ENCODE measurements at regions not wholly inside any gene's neighbourhood (a gene's known extent, or its start where the extent isn't known, plus 50 kb on each side); places are given as distances from the start of the nearest gene placed in this dataset.
"Not testable (repeated sequence)": the region's sequence is repeated elsewhere in the genome, so short reads cannot be mapped to it uniquely, and the experiment has no call there.

DNA sequence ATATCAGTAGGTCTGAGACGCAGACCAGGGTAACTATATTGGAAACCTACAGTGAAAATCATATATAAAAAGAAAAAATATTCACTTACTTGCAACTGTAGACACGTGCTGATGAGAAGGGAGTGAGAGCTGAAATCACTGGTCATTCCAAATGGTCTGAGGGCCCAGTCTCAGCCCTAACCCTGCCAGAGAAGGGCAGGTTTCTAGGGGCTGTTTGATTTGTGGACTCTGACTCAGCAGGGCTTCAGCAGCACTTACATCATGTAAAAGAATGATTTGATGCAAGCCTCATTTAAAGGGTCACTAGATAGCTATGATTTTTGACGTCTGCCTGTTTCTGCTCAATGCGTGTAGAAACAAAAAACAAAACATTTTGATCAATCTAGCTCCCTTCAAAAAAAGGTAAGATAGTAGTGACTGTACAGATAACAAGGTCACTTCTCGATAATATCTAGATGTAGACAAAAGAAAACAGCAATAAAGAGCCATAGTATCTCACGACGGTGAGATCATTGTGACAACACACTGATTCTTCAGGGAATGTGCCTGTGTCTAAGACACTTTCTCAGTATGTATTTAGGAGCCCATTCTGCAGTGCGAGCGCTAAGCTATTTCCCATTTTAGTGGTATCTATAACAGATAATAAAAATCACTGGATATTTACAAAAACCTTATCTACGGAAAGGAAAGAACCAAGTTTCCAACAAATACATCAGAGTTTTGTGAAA, 307.2 kb downstream of the HIVEP2 start:
- DNase-seq, result no peak

DNA sequence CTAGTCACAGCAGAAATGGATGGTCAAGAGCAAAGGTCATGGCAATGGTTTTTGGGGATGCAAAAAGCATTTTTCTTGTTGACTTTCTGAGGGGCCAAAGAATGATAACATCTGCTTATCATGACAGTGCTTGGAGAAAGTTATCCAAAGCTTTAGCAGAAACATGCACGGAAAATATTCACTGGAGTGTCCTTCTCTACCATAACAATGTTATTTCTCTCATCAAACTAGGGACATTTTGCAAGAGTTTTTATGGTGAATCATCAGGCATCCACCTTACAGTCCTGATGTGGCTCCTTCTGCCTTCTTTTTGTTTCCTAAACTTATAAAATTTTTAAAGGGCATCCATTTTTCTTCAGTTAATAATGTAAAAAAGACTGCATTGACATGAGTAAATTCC, 302.3 kb downstream of the HIVEP2 start:
- no peak for DNase-seq

DNA sequence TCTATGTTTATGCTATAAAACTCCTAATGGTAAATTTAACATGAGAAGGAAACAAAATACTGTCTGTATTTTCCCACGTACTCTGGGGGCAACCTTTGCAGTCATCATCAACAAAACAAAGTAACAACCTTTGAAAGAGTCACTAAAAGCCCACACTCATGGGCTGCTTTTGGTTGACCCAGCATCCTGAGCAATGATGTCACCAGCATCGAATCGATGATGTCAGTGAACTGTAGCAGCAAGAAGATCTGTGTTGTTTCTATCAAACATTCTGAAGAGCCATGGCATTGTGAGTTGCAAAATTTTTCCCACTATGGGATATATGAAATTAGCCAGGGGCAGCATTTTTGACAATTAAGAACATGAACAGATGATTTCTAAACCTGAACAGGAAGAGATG, 300.1 kb downstream of the HIVEP2 start:
- DNase-seq, result no peak

DNA sequence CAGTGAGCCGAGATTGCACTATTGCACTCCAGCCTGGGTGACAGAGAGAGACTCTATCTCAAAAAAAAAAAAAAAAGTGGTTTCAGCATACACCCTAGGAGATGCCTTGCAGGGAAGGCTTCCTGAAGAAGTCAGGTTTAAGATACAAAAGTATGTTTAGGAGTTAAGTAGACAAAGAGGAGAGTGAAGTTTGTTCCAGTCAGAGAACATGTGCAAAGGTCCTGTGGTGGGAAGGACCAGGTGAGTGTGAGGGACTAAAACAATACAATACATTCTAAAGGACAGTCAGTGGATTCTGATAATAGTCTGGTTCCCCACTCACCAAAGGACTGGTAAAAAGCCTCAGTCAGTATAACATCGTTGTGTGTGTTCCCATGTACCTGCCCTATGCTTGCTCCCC, 299.3 kb downstream of the HIVEP2 start:
- no peak for DNase-seq

DNA sequence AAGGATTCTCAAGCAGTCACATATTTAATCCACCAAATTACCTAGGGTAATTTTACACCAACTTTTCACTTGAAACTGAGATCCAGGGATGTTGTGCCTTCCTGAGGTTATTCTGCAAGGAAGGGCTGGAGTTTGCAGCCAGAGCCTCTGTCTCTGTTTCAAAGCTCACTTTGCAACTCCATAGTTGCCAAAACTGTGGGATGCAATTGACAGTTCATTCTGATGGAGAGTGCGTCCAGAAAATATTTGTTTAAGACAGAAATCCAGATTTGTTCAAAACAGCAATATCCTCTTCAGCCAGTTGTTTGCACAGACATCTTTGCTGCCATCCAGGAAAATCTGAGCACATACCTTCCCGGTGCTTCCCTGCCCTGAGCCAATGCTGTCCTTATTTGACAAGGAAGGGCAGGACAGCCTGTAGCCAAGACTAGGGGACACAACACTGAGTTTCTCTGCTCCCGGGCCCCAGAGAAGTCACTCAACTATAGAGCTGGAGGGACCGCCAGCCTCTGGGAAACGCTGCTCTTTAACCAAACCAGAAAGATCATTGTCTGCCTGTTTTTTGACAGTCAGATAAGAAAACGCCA, 297.4 kb downstream of the HIVEP2 start:
- DNase-seq, result no peak

DNA sequence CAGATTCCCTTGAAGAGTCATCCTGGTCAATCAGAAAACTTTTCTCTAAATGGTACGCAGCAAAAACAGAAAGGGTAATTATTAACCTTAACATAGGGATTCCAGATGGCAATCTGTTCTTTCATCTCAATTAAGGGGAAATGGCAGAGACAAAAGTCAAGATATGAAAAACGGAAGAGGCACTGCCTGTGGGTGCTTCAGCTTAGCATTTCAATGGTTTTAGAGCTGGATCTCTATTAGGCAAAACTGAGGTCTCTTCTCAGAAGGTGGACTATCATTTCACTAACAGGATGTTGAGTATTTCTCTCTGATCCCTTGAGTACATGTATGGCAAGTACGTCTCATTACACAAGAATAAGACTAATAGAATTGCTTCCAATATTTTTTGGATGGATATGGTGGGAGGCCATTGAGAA, 296.9 kb downstream of the HIVEP2 start:
- DNase-seq, result no peak

DNA sequence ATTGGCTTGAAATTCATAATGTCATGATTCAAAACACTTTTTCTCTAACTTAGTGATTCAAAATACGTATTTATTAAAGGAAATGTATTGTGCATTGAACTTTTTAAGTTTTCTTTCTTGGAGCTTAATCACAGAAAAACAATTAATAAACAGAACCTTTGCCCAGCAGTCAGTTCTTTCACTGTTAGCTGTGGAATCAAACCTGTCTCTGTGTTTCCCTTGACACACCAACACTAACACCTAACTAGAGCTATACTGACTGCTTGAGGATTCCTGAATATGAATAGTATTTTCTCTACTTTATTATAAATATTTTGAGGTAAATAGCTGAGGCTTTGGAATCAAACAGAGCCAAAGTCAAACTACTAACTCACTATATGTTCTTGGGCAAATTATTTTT, 296.4 kb downstream of the HIVEP2 start:
- no peak for DNase-seq

DNA sequence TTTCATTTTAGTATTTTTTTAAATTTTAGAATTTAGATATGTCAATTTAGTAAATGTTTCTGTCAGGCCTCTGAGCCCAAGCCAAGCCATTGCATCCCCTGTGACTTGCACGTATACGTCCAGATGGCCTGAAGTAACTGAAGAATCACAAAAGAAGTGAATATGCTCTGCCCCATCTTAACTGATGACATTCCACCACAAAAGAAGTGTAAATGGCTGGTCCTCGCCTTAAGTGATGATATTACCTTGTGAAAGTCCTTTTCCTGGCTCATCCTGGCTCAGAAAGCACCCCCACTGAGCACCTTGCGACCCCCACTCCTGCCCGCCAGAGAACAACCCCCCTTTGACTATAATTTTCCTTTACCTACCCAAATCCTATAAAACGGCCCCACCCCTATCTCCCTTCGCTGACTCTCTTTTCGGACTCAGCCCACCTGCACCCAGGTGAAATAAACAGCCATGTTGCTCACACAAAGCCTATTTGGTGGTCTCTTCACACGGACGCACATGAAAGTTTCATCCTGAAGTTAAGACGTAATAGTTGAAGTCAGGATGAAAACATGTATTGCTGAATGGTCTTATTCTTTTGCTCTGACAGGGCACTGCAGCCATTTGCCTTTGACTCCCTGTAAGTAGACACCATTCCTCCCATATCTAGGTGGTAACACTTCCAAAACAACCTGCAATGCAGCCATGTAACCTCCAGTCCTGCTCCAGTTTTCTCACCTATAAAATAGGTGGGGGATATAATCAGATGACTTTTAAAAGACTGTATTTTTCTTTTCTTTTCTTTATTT, 295.3 kb downstream of the HIVEP2 start:
- DNase-seq, result not testable (repeated sequence)

DNA sequence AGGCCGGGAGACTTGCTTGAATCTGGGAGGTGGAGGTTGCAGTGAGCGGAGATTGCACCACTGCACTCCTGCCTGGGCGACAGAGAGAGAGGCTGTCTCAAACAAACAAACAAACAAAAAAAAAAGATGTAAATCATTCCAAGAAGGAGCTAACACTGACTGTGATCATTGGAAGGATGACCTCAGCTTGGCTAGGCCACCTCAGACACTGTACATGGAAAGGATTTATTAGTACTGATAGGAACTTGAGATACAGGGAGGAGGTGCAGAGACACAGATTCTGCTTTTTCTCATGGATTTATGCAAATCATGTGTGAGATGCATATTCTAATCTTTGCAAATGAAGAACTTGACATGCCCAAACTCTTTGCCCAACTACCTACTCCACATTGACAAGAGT, 293.6 kb downstream of the HIVEP2 start:
- no peak for DNase-seq

DNA sequence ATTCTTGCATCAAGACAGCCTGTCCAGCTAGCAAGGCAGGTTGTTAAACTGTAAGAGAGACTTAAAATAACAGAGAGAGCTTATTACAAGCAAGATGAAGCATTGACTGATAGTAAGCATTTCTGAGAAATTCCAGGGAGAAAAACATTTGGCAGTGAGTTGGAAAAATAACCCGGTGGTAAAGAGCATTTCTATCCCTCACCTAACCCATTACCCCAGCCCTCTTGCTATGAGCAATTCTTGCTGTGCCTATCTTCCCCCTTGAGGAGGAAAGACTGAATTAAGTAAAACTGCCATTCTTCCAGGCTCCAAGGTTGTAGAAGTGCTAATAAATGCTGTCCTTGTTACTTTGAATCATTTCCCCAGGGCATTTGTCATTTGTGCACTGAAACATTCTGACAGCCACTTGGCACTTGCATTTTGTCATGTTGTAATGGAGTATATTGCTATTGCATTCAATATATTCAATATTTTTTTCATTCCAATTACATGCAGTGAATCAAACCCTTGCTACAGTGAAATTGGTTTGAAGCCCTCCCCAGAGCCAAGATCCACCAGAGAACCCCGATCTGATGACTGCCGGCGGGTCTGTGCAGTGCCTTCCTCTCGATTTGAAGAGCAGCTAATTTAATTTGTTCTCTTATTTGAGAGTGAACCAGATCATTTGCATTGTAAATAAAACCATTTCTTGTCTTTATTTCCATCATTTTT, 291.1 kb downstream of the HIVEP2 start:
- no peak for DNase-seq

DNA sequence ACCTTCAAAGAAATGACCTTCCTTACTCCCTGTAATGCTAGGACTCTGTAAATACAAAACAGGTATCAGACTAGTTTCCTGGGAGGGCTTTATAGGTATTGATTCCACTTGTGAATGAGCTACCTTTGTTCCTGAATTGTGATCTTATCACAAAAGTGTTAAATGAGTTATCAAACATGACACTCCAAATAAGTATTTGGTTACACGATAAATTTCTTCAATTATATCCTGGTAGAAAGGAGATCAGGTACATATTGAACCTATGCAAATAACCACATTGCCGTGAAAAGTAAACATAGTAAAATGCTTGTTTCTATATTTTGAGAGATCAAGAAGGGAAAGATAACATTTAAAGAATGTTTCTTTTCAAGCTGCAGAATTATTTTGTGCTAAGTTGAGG, 285.3 kb downstream of the HIVEP2 start:
- DNase-seq, result no peak

DNA sequence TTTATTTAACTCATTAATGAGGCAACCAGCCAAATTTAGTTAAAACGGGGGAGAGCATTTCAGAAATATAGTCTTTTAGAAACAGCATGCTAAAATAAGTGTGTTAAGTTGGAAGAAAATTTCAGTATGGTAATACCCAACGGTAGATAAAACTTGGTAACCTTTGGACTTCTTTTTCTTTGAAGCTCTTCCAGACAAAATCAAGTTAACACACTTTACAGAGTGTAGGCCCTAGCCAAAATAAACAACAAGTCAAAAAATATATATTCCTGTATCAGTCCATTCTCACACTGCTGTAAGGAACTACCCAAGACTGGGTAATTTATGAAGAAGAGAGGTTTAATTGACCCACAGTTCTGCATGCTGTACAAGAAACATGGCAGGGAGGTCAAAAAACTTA, 279.6 kb downstream of the HIVEP2 start:
- DNase-seq, result no peak

DNA sequence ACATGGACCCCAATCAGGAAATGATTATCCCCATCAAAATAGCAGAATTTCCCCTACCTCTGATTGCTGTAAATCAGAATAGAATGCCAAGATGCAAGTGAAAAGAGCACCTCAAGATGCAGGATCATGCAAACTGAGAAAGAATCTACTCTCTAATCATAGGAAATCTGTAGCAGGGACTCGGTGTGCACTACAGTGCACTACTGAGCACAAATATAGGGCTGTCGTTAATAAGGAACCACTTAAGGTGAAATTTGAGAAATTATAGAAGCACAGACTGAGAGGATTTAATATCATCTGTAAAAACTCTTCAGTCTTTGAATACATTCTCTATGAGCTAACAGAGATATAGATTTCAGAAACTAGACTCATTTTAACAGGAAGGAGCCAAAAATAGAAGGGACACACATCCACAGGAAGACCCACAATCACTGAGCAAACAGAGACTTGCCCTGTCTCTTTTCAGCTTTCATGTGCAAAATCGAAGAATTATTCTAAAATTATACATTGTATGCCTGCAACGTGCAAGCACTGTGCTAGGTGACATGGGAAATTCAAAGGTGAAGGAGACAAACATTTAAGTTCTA, 278.3 kb downstream of the HIVEP2 start:
- no peak for DNase-seq

DNA sequence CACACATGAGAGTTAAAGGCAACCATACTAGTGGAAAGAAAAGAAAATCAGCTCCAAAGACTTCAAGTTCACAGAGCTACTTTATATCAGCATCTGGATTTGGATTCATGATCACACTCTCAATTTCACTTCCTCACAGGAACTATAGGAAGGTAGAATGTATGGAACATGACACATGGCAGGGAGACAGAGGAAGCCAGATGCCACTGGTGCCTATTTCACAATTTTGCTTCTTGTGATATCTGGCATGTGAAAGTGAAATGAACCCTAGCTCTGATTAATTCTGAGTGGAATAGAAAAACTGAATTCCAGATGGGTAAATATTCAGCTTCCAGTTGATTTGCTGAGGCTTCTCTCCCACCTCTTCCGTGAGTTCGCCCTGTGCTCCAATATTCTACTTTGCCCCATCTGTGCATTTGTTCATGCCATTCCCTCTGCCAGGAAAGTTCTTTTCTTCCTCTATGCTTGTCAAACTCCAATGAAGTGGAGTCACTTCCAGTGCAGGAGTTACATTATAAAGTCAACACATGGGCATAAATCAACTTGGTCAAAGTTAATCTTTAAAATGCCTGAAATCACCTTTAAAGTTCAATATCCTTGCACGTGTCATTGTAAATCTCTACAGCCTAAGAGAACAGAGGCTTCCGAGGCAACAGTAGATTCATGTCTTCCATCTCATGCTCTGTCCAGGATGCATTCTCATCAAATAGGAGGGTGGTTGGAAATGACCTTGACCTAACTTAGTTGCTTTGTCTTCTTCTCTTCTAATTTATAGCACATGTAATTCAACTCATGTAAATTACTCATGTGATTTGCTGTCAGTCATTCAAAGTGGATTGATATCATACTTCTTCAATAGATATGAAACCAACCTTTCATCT, 275.3 kb downstream of the HIVEP2 start:
- DNase-seq, result no peak

DNA sequence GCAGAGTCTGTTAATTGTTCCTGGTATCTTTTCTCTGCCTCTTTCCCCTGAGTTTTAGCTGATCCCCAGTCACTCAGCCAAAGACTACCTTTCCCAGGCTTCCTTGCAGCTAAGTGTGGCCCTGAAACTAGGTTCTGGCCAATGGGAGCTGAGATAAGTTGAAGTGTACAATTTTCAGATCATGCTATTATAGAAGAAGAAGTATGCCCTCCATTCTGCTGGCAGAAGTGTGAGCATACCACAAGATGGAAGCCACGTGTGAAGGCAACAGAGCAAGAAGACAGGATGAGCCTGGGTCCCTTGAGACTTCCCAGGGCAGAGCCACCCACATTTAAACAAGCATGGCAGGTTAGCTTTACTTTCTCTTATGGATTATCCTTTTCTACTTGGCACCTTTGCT, 273.2 kb downstream of the HIVEP2 start:
- DNase-seq, result no peak

DNA sequence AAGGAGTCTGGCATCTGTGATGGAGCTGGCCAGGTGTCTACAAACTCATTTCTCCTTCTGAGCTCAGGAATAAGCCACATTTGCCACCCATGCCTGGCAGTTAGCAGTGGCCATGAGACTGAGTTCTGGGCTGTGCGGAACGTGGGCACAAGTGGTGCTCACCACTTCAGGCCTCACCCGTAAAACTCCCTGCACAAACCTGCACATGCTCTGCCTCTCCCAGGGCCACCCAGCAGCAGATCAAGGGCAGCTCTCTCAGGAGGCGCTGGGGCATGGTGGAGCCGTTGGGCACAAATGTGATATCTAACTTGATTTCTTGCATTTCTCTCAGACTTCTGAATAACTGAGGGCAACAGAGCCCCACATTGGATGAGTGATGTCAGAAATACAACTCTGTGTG, 269.5 kb downstream of the HIVEP2 start:
- no peak for DNase-seq

DNA sequence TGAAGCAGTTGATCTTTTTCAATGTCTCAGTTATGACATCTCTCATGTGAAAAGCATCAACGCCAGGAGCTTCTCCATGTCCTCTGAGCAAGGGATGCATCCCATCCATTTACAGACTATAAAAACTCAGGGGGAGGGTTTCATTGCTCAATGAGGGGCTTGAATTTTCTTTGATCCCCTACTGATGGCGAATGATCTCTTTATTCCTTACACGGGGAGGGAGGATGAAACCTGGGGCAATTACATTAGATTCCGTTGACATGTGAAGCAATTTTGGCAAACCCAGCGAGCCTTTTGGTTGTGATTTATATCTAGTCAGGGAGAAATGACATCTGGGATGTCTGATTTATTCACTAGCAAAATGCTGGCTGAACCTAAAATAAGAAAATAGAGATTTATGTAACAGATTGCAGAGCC, 268.9 kb downstream of the HIVEP2 start:
- DNase-seq, result no peak

DNA sequence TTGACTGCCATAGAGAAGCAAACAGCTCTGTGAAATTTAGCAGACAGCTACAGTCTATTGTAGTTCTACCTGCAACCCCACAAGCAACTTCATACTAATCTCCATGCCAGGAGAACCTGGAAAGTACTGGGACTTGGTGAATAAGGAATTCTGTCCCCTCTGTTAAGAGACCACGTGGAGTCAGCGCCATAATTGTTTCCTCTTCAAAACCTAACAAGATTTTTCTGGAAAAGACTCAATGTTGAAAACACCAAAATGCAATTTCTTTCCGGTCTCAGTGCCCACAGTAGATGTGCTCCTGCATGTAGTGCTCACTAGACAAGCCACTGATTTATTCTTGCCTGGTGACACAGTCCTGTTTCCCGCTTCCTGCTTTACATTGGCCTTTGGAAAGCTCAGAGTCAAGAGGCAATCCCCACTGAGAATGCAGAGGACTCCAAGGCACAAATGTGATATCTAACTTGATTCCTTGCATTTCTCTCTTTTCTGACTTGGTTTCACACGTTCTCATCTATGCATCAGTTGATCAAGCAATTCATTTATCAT, 268.3 kb downstream of the HIVEP2 start:
- no peak for DNase-seq

DNA sequence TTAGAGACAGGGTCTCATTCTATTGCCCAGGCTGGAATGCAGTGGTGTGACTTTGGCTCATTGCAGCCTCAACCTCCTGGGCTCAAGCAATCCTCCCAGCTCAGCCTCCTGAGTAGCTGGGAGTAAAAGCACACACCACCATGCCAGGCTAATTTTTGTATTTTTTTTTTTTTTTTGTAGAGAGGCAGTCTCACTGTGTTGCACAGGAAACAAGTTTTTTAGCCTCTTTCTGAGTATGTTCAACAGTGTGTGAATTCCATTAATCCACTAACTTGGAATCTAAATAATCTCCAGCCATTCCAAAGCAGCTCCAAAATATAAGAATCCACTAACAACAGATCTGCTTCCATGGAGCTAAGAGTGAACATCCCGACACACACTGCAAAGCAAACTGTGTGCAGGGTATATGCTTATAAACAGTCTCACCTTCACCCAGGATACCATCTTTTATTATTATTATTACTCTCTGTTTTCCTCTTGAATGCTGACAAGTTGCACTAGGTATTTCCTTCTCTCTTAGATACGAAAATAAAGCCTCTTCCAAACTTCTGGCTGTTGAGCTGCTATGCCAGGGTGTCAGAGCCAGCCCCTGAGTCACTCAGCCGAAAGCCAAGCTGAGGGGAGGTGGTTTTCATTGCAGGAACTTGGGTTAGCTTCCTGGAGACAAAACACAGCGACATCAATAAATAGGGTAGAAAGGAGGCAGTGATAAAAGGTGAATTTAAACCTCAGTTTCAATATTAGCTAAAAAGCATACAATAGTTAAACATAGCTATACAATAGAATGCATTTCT, 264.9 kb downstream of the HIVEP2 start:
- no peak for DNase-seq

DNA sequence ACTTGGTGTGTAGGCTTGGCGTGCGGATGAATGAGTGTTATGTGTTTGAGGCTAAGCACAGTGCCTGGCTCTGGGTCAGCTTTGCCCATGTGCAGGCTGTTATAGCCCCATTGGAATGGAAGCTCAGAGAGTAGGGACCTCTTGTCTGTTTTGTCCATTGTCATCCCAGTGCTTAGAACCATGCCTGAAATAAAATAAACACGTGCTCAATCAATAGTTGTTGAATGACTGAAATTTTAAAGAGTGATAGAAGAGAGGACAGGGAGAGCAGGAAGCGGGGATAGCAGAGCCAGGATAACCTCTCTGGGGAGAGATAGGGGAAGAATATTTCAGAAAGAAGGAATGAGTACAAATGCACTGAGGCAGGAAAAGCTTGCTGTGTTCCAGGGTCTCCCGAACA, 263.9 kb downstream of the HIVEP2 start:
- DNase-seq, result no peak

DNA sequence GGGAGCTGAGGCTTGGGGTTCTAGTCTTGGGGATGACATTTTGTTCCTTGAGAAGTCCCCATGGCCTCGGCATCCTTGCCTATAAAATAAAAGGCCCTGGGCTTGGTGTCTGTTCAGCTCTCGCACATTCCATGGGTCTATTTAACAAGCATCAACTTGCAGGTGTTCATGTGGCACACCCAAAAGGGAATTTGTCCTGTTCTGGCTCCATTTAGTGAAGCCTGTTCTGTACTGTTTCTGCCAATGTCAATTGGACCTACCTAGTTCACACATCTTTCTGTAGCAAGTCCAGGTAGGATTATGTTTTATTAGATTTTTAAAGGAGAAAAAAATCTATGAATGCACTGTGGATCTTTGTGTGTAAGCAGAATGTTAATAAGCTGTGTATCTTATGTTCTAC, 262.0 kb downstream of the HIVEP2 start:
- no peak for DNase-seq
